ENCODE measurements at regions not wholly inside any gene's neighbourhood (a gene's known extent, or its start where the extent isn't known, plus 50 kb on each side); places are given as distances from the start of the nearest gene placed in this dataset.
A peak's percentile ranks its signal among the peaks of the same experiment; 100 is the strongest.

DNA sequence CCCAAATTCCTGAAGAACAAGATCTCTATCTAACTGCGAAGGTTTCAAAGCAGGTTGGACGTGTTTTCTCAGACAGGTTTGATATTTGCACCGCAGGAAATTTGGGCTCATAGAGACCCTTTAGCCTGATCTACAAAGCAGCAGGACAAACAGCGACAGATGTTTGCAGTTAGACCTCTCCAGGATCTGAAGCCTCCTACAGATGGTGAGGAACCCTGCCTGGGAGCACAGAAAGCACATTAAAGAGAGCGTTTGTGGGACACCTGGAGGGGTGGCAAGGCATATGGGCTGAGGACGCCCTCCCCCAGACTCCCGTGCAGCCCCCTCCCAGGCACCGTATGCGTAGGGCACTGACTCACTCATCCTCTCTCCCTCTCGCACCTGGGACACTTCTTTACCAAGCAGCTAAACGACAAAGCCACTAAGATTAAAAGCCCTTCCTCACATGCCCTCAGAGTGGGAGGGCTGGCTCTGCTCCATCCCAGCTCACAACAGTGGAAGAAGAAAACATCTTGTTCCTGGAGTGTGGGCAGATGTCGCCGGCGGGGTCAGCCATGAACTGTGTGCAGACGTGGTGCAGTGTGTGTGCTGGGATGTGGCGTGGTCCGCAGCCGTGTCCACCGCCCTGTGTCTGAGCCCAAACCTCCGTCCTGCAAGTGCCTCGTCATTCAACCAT is 249.7 kb upstream of the AFDN start:
- H3K9me3 Mint-ChIP-seq = no peaks in the 10 kb centered on the region
- no peaks in the 10 kb centered on the region for H3K36me3 Mint-ChIP-seq
- TF ChIP-seq, protein P1, sequence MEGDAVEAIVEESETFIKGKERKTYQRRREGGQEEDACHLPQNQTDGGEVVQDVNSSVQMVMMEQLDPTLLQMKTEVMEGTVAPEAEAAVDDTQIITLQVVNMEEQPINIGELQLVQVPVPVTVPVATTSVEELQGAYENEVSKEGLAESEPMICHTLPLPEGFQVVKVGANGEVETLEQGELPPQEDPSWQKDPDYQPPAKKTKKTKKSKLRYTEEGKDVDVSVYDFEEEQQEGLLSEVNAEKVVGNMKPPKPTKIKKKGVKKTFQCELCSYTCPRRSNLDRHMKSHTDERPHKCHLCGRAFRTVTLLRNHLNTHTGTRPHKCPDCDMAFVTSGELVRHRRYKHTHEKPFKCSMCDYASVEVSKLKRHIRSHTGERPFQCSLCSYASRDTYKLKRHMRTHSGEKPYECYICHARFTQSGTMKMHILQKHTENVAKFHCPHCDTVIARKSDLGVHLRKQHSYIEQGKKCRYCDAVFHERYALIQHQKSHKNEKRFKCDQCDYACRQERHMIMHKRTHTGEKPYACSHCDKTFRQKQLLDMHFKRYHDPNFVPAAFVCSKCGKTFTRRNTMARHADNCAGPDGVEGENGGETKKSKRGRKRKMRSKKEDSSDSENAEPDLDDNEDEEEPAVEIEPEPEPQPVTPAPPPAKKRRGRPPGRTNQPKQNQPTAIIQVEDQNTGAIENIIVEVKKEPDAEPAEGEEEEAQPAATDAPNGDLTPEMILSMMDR (IDR thresholded peaks at IDR 0.05; ENCODE audit: unreplicated experiment) = no peak
- peaks cover 62% of the 10 kb centered on the region for H3K4me1 Mint-ChIP-seq
- H3K27ac Mint-ChIP-seq = peak overlapping the region; percentile 85
- no peaks in the 10 kb centered on the region for H3K27me3 Mint-ChIP-seq (ENCODE audit: low read depth)
- DNase-seq (ENCODE audit: low spot score in 2 of 2, unreplicated experiment in 2 of 2) = peak in 1 of 2 experiments; percentile 36
- H3K4me3 Mint-ChIP-seq = no peak overlapping the region

GRCh38 chr6:167577891-167578361 is 248.8 kb upstream of the AFDN start:
- TF ChIP-seq, protein P1 (IDR thresholded peaks at IDR 0.05; ENCODE audit: unreplicated experiment) = no peak
- H3K9me3 Mint-ChIP-seq = peaks cover 4% of the 10 kb centered on the region
- H3K4me3 Mint-ChIP-seq = no peak overlapping the region
- H3K36me3 Mint-ChIP-seq = peaks cover under 1% of the 10 kb centered on the region
- peak overlapping the region; percentile 21 for H3K27ac Mint-ChIP-seq
- no peaks in the 10 kb centered on the region for H3K27me3 Mint-ChIP-seq (ENCODE audit: low read depth)
- DNase-seq (ENCODE audit: low spot score in 2 of 2, unreplicated experiment in 2 of 2) = peak in 1 of 2 experiments; percentile 36
- peaks cover 55% of the 10 kb centered on the region for H3K4me1 Mint-ChIP-seq

DNA sequence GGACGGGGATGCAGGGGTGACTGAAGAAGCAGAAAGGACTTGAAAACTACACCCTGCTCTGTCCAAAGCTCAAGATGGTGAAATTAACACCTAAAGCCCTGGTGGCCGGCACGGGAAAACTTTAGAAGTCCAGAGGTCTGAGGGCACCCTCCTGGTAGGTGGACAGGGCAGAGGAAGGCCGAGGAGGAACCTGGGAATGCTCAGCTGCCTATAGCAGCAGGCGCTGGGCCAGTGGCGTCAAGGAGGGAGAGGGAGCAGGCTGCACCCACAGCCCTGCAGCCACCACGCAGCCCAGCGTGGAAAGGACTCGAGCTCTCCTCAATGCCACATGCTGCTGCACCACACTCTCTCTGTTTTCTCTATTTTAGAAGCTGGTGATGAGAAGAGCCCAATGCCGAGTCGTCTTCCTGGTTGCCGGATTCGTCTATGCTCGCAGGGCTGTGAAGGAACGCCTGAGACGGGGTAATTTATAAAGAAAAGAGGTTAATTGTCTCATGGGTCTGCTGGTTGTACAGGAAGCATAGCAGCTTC is 248.3 kb upstream of the AFDN start:
- TF ChIP-seq, protein P1 (IDR thresholded peaks at IDR 0.05; ENCODE audit: unreplicated experiment) = no peak
- H3K36me3 Mint-ChIP-seq = peaks cover 3% of the 10 kb centered on the region
- peaks cover 9% of the 10 kb centered on the region for H3K9me3 Mint-ChIP-seq
- peaks cover 50% of the 10 kb centered on the region for H3K4me1 Mint-ChIP-seq
- DNase-seq (ENCODE audit: low spot score in 2 of 2, unreplicated experiment in 2 of 2) = peak in 1 of 2 experiments; percentile 31
- H3K27me3 Mint-ChIP-seq (ENCODE audit: low read depth) = no peaks in the 10 kb centered on the region
- peak overlapping the region; percentile 21 for H3K27ac Mint-ChIP-seq
- no peak overlapping the region for H3K4me3 Mint-ChIP-seq

GRCh38 chr6:167579806-167580618 is 246.7 kb upstream of the AFDN start:
- peaks cover 25% of the 10 kb centered on the region for H3K9me3 Mint-ChIP-seq
- peaks cover 6% of the 10 kb centered on the region for H3K36me3 Mint-ChIP-seq
- H3K4me1 Mint-ChIP-seq = peaks cover 38% of the 10 kb centered on the region
- no peak overlapping the region for H3K4me3 Mint-ChIP-seq
- H3K27me3 Mint-ChIP-seq (ENCODE audit: low read depth) = no peaks in the 10 kb centered on the region
- TF ChIP-seq, protein P1 (IDR thresholded peaks at IDR 0.05; ENCODE audit: unreplicated experiment) = no peak
- H3K27ac Mint-ChIP-seq = peak overlapping the region; percentile 60
- DNase-seq (ENCODE audit: low spot score in 2 of 2, unreplicated experiment in 2 of 2) = peak in 1 of 2 experiments; percentile 19

DNA sequence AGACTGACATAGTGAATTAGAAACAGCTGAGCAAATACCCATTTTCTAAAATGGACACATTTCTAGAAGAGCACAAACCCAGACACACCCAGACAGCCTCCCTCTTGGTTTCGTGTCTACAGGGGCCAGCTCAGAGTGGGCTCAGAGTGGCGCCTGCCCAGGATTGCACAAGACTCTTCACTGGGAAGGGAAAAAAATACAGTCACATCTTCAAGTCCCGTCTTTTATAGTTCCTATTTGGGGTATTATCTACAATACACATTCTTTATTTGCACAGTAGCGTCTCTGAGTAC is 246.1 kb upstream of the AFDN start:
- peaks cover 10% of the 10 kb centered on the region for H3K36me3 Mint-ChIP-seq
- H3K4me3 Mint-ChIP-seq = no peak overlapping the region
- H3K9me3 Mint-ChIP-seq = peaks cover 31% of the 10 kb centered on the region
- H3K27me3 Mint-ChIP-seq (ENCODE audit: low read depth) = no peaks in the 10 kb centered on the region
- peak overlapping the region; percentile 60 for H3K27ac Mint-ChIP-seq
- H3K4me1 Mint-ChIP-seq = peaks cover 37% of the 10 kb centered on the region
- peak in 1 of 2 experiments; percentile 11 for DNase-seq (ENCODE audit: low spot score in 2 of 2, unreplicated experiment in 2 of 2)
- TF ChIP-seq, protein P1 (IDR thresholded peaks at IDR 0.05; ENCODE audit: unreplicated experiment) = no peak

Measured in mesothelial cell of epicardium (in vitro differentiated cells).